GM21390 (cell line): ENCODE measurements at regions not wholly inside any gene's neighbourhood (a gene's known extent, or its start where the extent isn't known, plus 50 kb on each side); places are given as distances from the start of the nearest gene placed in this dataset.

Experiments used
- ATAC-seq: cut with Tn5 transposase; IDR thresholded peaks from one replicate; pipeline ENCODE4 v1.9.1; 2021; ENCODE audit not compliant: unreplicated experiment

DNA sequence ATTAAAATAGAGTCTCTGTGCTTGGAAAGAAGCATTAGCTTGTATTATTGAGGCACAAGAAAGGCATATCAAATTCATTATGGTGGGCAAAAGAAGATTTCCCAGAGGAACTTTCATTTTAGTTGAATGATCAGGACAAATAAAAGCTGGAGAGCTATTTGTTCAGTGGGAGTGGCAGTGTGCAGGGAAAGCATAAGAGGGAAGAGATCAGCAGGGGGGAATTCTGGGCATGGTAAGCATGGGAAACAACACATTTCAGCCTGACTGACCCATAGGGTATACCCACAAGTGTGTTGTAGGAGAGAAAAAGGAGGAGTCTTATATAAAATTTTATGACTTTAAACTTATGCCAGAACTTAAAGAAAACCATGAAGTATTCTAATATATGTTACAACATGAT lies 167.7 kb upstream of the RASA1 start:
- no peak for ATAC-seq

DNA sequence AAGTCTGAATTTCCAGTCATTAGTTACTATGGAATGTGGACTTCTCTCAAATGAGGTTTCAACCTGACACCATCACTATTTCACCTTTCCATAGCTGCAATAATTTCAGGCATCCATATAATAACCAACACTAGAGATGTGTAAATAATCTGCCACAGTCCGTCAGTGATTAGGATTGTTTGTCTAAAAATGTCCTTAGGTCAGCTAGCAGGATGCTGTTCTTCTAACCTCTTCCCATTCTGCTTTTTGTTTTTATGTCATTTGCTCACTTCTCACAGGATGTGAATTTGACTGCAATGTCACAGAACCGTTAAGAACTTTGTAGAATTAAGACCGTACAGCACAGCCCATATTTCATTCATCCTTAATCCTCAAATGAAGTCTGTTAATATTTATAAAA lies 166.4 kb upstream of the RASA1 start:
- no peak for ATAC-seq

DNA sequence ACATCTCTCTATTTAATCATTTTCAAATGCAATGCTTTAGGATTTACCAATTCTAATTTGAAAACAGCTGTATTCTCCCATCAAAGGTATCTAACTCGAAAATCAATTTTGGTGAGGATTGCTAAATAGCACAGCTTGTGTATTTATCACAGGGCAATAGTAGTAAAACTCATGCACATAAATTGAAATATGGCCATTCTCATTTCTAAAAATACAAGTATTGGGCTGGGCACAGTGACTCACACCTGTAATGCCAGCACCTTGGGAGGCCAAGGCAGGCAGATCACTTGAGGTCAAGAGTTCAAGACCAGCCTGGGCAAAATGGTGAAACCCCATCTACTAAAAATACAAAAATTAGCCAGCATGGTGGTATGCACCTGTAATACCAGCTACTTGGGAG lies 164.8 kb upstream of the RASA1 start:
- no peak for ATAC-seq

GRCh38 chr5:87103616-87104287 lies 163.9 kb upstream of the RASA1 start:
- ATAC-seq: peak; percentile 95

- no peak for ATAC-seq
These were observed 162.1 kb upstream of the RASA1 start for GRCh38 chr5:87105577-87105976.

DNA sequence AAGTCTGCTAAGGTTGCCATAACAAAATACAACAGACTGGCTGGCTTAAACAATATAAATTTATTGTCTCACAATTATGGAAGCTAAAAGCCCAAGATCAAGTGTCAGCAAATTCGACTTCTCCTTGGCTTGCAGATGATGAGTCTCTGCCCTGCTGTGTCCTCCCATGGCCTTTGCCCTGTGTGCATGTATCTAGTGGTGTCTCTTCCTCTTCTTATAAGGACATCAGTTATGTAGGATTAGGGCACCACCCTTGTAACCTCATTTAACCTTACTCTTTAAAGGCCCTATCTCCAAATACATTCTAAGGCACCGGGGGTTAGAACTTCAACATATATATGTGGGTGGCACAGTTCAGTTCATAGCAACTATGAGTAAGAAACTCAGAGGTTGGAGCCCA lies 157.9 kb upstream of the RASA1 start:
- no peak for ATAC-seq

DNA sequence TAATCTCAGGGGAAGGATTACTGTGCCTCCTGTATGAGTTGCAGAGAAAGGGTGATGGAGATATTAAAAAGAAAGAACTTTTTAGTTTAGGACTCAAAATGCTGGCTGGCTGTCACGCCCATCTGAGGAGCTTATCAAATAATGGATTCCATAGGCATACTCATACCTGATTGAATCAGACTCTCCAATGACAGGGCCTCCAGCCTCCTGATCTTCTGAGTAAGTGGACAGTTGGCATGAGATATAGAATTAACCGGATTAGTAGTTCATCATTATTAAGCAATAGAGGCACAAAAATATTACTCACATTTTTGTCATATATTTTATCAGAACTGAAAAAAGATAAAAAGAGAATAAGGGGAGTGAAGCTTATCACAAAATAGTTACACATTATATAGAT lies 157.0 kb upstream of the RASA1 start:
- ATAC-seq: no peak

DNA sequence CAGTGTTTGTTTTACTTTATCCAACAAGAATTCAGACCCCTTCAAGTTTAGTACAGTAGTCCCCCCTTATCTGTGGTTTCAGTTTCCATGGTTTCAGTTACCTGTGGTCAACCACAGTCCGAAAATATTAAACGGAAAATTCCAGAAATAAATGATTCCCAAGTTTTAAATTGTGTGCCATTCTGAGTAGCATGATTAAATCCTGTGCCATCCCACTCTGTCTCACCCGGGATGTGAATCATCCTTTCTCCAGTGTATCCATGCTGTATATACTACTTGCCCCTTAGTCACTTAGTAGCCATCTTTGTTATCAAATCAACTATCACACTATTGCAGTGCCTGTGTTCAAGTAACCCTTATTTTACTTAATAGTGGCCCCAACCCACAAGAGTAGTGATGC lies 153.8 kb upstream of the RASA1 start:
- no peak for ATAC-seq

- no peak for ATAC-seq
These were observed 153.1 kb upstream of the RASA1 start for GRCh38 chr5:87114631-87115030.

- ATAC-seq: no peak
These were observed 151.8 kb upstream of the RASA1 start for GRCh38 chr5:87115839-87116364.

DNA sequence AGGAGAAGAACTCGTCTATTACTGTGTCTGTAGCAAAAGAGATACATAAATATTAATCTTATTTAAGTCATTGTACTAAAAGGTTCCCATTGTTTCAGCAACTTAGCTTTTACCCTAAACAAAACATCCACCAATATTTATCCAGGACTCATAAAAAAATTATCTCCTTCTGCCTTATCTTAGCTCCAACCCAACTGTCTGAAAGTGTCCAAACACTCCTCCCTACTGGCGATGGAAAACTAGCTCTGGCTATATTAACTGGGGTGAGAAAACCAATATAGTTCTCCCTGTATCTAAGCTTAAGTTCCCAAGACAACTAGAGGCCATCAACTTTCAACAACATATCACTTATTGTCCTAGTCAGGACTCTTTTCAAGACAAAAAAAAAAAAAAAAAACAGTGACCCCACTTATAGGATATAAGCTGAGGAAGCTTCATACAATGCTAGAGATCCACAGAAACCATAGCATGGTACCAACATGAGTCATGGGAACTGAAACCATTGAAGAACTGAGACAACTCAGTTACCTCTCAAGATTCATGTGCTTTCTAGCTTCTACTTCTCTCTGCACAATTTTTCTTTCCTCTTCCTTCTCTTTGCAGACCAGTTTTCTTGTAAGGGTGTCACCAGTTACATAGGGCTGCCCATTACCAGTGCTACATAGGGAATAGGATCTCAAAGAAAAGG lies 150.7 kb upstream of the RASA1 start:
- peak; percentile 78 for ATAC-seq

GRCh38 chr5:87119588-87119987 lies 148.1 kb upstream of the RASA1 start:
- no peak for ATAC-seq

DNA sequence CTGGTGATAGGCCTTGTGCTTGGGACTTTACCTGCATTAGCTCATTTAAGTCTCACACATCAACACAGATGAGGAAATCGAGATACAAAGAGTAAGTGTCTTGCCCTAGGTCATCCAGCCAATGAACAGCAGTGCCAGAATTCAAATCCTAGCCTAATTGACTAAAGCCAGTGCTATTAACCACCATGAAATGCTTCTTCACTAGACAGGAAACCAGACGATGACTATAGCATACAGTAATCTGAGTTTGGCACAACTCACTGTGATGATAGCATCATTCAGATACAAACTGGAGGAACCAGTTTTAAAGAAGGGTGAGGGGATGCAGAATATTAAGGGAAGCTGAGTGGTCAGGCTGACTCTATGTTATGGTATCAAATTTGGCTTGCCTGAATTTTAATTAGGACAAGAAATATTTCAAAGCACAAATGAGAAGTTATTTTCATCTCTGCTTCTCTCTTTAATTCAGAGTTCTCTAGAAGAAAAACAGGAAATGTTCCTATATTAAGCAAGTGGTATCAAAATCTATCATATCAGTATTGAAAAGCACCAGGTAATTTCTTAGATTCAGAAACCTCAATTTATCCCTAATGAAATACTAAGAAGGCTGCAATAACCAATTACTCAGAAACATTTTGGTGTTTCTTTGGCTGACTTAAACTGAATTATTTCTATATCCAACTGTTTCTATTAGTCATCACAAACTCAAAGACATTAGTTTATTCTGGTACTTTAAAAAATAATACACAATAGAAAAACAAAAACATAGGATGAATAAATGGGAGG lies 147.0 kb upstream of the RASA1 start:
- ATAC-seq: peak; percentile 35

DNA sequence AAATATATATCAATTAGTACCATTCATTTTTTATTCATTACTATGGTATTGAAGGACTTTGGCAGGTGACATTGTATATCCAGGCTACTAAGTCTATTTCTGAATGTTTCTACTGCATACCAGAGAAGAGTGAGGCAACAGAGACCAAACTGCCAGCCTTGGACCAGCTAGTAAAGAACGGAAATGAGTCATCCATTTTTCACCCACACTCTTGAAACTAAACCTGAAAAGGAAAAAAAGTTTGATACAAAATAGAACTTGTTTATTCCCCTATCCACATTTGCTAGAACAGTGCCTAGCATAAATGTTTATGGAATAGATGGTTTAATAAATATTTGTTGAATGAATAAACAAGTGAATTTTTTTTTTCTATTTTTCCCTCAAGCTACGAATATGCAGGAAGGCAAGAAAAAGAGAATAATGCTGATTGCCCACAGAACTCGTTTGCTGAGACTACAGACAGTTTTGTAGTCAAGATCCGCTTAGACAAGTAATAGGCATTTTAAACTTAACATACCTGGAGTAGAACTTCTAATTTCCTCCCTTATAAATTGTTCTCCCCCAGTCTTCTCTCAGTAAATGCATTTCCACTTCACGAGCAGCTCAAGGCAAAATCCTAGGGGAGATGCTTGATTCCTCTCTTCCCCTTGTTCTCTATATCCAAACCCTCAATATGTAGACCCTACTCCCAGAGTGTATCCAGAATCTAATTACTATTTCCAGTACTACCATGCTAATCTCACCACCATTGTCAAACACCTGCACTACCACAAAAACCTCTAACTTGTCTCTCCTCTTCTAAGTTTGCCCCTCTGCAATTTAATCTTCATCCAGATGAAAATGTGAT lies 146.2 kb upstream of the RASA1 start:
- peak; percentile 67 for ATAC-seq

DNA sequence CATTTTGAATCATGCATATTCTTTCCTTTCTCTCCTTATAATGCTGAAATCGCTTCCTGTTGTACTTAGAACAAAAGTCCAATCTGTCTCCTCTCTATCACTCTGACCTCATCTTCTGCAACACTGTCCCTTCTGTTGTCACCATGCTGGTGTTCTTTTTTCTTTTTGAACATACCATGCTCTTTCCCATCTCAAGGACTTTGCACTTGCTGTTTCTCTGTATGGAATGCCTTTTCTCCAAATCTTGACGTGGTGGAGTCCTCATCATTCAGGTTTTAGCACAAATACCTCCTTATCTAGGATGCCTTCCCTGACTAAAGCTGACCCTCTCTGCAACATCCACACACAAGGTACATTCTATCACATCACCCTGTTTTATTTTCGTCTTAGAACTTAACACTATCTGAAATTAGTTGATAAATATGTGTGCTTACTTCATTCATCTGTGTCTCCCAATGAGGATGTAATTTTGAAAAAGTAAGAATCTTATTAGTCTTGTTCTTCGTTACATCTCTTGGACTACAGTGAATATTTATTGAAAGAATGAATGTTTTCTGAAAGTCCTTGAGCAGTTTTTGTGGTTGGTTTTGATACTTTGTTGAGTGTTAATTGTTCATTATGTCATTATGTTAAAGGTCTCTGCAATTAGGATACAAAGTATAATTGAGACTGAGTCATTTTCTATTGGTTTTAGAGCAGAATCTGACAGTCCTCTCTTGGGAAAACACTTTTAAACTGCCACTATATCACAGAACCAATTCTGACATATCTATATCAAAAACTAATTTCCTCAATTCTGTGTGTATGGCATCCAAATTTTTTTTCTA lies 145.3 kb upstream of the RASA1 start:
- ATAC-seq: no peak

DNA sequence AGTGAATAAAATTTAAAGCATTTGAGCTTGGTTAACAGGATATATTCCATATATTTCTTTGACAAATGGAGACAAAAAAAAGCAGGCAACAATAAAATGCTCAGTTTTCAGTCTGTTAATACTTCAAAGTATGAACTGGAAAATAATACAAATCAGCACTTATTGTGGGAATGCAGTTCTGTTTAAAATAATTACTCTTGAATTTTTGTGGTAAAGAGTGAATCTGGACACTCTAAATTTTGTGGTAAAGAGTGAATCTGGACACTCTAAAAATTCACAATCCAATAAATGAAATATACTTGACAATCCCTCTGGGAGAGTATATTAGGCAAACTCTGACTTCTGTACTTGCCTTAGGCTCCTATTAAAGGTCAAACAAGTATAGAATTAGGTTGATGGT lies 141.9 kb upstream of the RASA1 start:
- no peak for ATAC-seq

DNA sequence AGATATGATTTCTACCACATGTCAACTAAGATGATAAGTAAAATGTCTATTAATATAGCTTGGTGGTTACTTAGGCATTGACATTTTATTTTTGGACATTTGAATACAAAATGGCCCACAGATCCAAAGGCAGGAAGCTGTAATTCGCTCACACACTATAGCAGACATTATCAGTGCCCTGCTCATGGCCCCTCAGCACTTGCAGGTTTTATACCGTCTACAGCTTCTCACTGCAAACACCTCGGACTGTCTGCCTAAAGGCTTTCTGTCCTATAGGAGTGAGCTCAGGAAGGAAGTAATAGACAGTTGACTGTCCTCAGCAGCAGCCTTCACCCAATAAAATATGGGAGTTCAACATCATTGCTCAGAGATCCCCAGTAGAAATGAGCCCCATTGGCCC lies 140.8 kb upstream of the RASA1 start:
- ATAC-seq: no peak

DNA sequence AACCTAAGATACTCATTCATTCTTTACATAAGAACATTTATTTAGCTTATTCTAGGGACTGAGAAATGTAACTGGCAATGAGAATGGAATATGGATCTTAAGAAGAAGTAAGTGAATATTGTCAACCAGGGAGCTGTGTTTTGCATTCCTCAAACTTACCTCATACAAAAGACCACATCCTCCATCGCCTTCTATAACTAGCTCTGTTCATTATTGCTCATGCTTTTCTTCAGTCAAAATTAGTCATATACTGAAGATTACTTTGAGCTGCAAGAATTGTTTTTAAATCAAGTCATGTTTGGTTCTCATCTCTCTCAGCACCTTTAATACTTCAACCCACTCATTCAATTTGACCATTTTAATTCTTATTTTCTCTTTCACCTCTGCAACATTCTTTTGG lies 140.3 kb upstream of the RASA1 start:
- ATAC-seq: no peak

DNA sequence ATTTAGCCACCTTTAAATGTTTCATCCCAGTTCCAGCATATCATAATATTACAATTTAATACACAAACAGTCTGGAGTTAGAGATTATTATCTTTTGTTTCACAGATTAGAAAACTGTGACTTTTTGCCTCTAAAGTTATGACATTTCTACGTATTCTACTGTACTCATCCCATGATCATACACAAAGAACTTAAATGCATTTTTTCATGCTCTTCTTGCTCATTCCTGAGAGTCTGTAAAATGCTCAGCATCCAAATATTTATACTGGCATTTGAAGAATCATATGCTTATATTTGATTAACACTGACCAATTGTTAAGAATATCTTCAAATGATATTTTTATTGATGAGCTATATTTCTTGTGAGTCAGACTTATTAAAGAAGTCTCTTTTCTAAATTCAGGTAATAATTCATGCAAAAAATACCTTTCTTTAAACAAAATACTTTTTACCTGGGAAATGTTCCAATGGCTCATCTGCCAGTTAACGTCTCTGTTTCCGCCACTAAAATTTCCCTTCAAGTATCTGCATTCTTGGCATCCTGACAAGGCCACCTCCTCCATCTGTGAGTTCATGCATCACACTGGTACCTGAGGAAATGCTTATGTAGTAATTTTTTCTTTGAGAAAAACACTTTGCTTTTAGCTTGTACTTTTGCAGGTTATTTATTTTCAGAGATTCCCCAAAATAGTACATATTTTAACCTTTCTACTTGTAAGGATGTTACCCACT lies 139.6 kb upstream of the RASA1 start:
- no peak for ATAC-seq
